Ureter (tissue), 1 donor: ENCODE measurements at regions not wholly inside any gene's neighbourhood (a gene's known extent, or its start where the extent isn't known, plus 50 kb on each side); places are given as distances from the start of the nearest gene placed in this dataset.
"Not testable (repeated sequence)": the region's sequence is repeated elsewhere in the genome, so short reads cannot be mapped to it uniquely, and the experiment has no call there.

Source experiments
- DNase-seq: peaks from one replicate; pipeline ENCODE4 v3.0.0-alpha.2; 2020; ENCODE audit warnings: low spot score
- donor health status: DM: yes; HTN: yes; CAD: no.

- DNase-seq: no peak
Observed at GRCh38 chr11:127950162-127950561, 637.2 kb downstream of the ETS1 start.

GRCh38 chr11:127943763-127944162 lies 643.6 kb downstream of the ETS1 start:
- no peak for DNase-seq

GRCh38 chr11:127943152-127943551 lies 644.2 kb downstream of the ETS1 start:
- DNase-seq: no peak

- DNase-seq: not testable (repeated sequence)
Observed at GRCh38 chr11:127941554-127941953, 645.8 kb downstream of the ETS1 start.

GRCh38 chr11:127939000-127939399 lies 648.4 kb downstream of the ETS1 start:
- DNase-seq: no peak

- DNase-seq: no peak
Observed at GRCh38 chr11:127935081-127935480, 652.3 kb downstream of the ETS1 start.

- DNase-seq: not testable (repeated sequence)
Observed at GRCh38 chr11:127933961-127934360, 653.4 kb downstream of the ETS1 start.

- no peak for DNase-seq
Observed at GRCh38 chr11:127931803-127932202, 655.6 kb downstream of the ETS1 start.

- no peak for DNase-seq
Observed at GRCh38 chr11:127926721-127927120, 660.6 kb downstream of the ETS1 start.

- no peak for DNase-seq
Observed at GRCh38 chr11:127925475-127925874, 661.9 kb downstream of the ETS1 start.

GRCh38 chr11:127919206-127920000 lies 668.0 kb downstream of the ETS1 start:
- no peak for DNase-seq

GRCh38 chr11:127902382-127902781 lies 685.0 kb downstream of the ETS1 start:
- DNase-seq: no peak

- DNase-seq: no peak
Observed at GRCh38 chr11:127898422-127899365, 688.7 kb downstream of the ETS1 start.

GRCh38 chr11:127895776-127896175 lies 691.6 kb downstream of the ETS1 start:
- no peak for DNase-seq

GRCh38 chr11:127894316-127894715 lies 693.0 kb downstream of the ETS1 start:
- DNase-seq: no peak

- no peak for DNase-seq
Observed at GRCh38 chr11:127890030-127890615, 697.2 kb downstream of the ETS1 start.

- no peak for DNase-seq
Observed at GRCh38 chr11:127888386-127888785, 699.0 kb downstream of the ETS1 start.

- DNase-seq: no peak
Observed at GRCh38 chr11:127875131-127875530, 712.2 kb downstream of the ETS1 start.

- DNase-seq: no peak
Observed at GRCh38 chr11:127873478-127873877, 713.9 kb downstream of the ETS1 start.

- DNase-seq: no peak
Observed at GRCh38 chr11:127866109-127866508, 721.2 kb downstream of the ETS1 start.

GRCh38 chr11:127864861-127865260 lies 722.5 kb downstream of the ETS1 start:
- DNase-seq: no peak

- no peak for DNase-seq
Observed at GRCh38 chr11:127862406-127862805, 725.0 kb downstream of the ETS1 start.
